ENCODE measurements at regions not wholly inside any gene's neighbourhood (a gene's known extent, or its start where the extent isn't known, plus 50 kb on each side); places are given as distances from the start of the nearest gene placed in this dataset.

DNA sequence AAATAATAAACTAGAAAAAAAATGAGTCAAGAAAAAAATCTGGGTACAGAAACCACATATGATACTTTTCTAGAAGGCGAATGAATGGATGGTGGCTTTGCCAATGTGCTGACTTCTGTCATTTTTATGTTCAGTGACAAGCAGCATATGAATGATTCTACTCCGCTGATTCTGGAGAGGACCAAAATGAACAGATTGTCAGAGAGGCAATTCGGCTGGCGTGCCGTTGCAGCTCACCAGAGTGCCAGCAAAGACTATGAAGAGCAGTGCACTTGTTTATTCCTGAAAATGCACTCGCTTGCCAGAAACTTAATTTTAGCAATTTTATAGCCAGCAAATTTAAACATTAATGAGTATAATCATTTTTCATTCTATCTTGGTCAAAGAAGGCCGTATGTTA, 105.9 kb upstream of the NYAP2 start:
- Histone ChIP-seq H3K9me3 (ENCODE audit: insufficient read depth, low read length) (no peaks in the 10 kb centered on the region), H2AFZ (ENCODE audit: low read depth, low read length) (no peak overlapping the region), H3K4me3 (ENCODE audit: low read length) (no peak overlapping the region), H3K27ac (ENCODE audit: low read length) (no peak overlapping the region), H4K20me1 (ENCODE audit: insufficient read depth, low read length) (no peaks in the 10 kb centered on the region), H3K4me1 (ENCODE audit: low read length) (no peaks in the 10 kb centered on the region), H3K4me2 (ENCODE audit: low read length) (no peak overlapping the region), H3K36me3 (replicated peaks; ENCODE audit: low read depth, low read length) (no peaks in the 10 kb centered on the region), H3K79me2 (ENCODE audit: low read length) (no peaks in the 10 kb centered on the region), H3K27me3 (ENCODE audit: low read depth, low read length) (no peaks in the 10 kb centered on the region), H3K9ac (ENCODE audit: low read length) (no peak overlapping the region)
- TF ChIP-seq, protein P1, sequence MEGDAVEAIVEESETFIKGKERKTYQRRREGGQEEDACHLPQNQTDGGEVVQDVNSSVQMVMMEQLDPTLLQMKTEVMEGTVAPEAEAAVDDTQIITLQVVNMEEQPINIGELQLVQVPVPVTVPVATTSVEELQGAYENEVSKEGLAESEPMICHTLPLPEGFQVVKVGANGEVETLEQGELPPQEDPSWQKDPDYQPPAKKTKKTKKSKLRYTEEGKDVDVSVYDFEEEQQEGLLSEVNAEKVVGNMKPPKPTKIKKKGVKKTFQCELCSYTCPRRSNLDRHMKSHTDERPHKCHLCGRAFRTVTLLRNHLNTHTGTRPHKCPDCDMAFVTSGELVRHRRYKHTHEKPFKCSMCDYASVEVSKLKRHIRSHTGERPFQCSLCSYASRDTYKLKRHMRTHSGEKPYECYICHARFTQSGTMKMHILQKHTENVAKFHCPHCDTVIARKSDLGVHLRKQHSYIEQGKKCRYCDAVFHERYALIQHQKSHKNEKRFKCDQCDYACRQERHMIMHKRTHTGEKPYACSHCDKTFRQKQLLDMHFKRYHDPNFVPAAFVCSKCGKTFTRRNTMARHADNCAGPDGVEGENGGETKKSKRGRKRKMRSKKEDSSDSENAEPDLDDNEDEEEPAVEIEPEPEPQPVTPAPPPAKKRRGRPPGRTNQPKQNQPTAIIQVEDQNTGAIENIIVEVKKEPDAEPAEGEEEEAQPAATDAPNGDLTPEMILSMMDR (IDR thresholded peaks at IDR 0.05; ENCODE audit: low read depth, low read length): no peak

DNA sequence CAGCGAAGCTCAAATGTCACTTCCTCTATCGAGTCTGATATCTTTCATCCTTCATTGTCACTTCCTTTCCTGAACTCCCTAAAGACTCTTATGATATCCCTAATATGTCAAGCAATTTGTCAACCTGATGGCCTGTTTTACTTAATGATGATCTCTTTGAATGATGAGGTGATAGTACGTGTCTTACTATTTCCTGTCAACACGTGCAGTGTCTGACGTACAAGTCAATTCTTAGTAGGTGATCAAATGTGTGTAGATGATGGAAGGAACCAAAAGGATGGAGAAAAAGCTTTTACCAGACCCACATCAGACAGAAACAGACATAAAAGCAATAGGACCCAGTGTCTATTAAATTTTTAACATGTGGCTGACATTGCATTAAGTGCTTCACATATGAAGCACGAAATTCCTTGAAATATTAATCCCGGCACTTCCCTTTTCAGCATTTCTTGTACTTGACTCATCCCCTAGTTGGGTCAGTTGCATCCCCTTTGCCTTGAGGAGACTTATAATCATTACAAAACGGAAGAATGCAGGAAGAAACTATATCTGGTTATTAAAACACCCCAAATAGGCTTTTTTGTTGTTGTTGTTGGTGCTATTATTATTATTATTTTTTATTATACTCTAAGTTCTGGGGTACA, 108.6 kb upstream of the NYAP2 start:
- no peak overlapping the region for H3K4me2 ChIP-seq (ENCODE audit: low read length)

DNA sequence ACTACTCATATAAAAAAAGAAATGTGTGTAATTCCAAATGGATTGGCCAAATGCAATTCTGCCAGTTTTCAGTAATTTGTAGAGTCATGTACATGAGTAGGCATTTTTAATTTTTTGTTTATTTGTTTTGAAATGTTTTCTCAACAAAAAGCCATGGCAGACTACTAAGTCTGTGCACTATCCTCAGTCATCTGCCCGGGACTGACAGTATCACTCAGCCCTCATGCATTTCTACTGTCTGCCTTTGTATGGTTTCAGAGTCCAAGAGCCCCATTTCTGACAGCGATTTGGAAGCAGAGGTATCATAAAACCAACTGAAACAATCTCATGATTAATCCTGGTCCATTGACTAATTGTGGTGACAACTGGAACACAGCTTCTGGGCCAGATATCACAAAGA, 109.9 kb upstream of the NYAP2 start:
- Histone ChIP-seq H3K4me3 (ENCODE audit: low read length) (no peak overlapping the region), H3K4me2 (ENCODE audit: low read length) (no peak overlapping the region), H3K79me2 (ENCODE audit: low read length) (no peaks in the 10 kb centered on the region), H3K27ac (ENCODE audit: low read length) (no peak overlapping the region), H3K27me3 (ENCODE audit: low read depth, low read length) (no peaks in the 10 kb centered on the region), H3K9ac (ENCODE audit: low read length) (no peak overlapping the region), H3K36me3 (replicated peaks; ENCODE audit: low read depth, low read length) (no peaks in the 10 kb centered on the region), H2AFZ (ENCODE audit: low read depth, low read length) (no peak overlapping the region), H3K4me1 (ENCODE audit: low read length) (no peaks in the 10 kb centered on the region), H3K9me3 (ENCODE audit: insufficient read depth, low read length) (no peaks in the 10 kb centered on the region), H4K20me1 (ENCODE audit: insufficient read depth, low read length) (no peaks in the 10 kb centered on the region)
- TF ChIP-seq, protein P1 (IDR thresholded peaks at IDR 0.05; ENCODE audit: low read depth, low read length): no peak
- TF ChIP-seq EZH2phosphoT487 (IDR thresholded peaks at IDR 0.05; ENCODE audit: low read depth): no peak

More for the DNA sequence above, 108.6 kb upstream of the NYAP2 start:
- no peaks in the 10 kb centered on the region for H3K27me3 ChIP-seq (ENCODE audit: low read depth, low read length)
- H3K9me3 ChIP-seq (ENCODE audit: insufficient read depth, low read length): no peaks in the 10 kb centered on the region
- no peaks in the 10 kb centered on the region for H4K20me1 ChIP-seq (ENCODE audit: insufficient read depth, low read length)
- H3K4me3 ChIP-seq (ENCODE audit: low read length): no peak overlapping the region
- no peaks in the 10 kb centered on the region for H3K36me3 ChIP-seq (replicated peaks; ENCODE audit: low read depth, low read length)
- no peaks in the 10 kb centered on the region for H3K79me2 ChIP-seq (ENCODE audit: low read length)
- H3K9ac ChIP-seq (ENCODE audit: low read length): no peak overlapping the region
- H3K4me1 ChIP-seq (ENCODE audit: low read length): no peaks in the 10 kb centered on the region
- no peak overlapping the region for H2AFZ ChIP-seq (ENCODE audit: low read depth, low read length)
- no peak overlapping the region for H3K27ac ChIP-seq (ENCODE audit: low read length)
- TF ChIP-seq EZH2phosphoT487 (IDR thresholded peaks at IDR 0.05; ENCODE audit: low read depth): no peak
- TF ChIP-seq, protein P1 (IDR thresholded peaks at IDR 0.05; ENCODE audit: low read depth, low read length): no peak

DNA sequence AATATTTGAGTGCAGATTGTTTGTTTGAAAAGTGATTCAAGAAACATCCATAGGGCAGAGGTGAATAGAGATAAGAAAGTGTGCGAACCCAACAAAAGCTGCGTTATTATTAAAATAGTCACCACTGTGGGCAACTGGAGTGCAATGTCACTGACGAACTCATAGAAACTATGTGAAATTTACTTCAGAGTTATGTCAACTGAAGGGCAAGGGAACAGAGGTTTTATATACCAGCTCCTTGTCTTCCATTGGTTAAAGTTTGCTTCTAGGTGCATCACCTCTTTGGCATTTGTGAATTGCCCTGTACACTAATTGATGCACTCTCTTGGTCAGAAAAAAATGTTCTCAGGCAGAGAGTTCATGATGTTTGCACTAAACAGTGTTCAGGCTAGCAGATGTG, 110.5 kb upstream of the NYAP2 start:
- H4K20me1 ChIP-seq (ENCODE audit: insufficient read depth, low read length): no peaks in the 10 kb centered on the region
- no peak overlapping the region for H2AFZ ChIP-seq (ENCODE audit: low read depth, low read length)
- no peaks in the 10 kb centered on the region for H3K4me1 ChIP-seq (ENCODE audit: low read length)
- TF ChIP-seq EZH2phosphoT487 (IDR thresholded peaks at IDR 0.05; ENCODE audit: low read depth): no peak
- TF ChIP-seq, protein P1 (IDR thresholded peaks at IDR 0.05; ENCODE audit: low read depth, low read length): no peak
- no peak overlapping the region for H3K4me2 ChIP-seq (ENCODE audit: low read length)
- no peaks in the 10 kb centered on the region for H3K9me3 ChIP-seq (ENCODE audit: insufficient read depth, low read length)
- H3K36me3 ChIP-seq (replicated peaks; ENCODE audit: low read depth, low read length): no peaks in the 10 kb centered on the region
- no peaks in the 10 kb centered on the region for H3K27me3 ChIP-seq (ENCODE audit: low read depth, low read length)
- H3K79me2 ChIP-seq (ENCODE audit: low read length): no peaks in the 10 kb centered on the region
- H3K9ac ChIP-seq (ENCODE audit: low read length): no peak overlapping the region
- no peak overlapping the region for H3K27ac ChIP-seq (ENCODE audit: low read length)
- H3K4me3 ChIP-seq (ENCODE audit: low read length): no peak overlapping the region

Data from OCI-LY3 (cell line).